Eye (tissue), 1 donor: ENCODE measurements at regions not wholly inside any gene's neighbourhood (a gene's known extent, or its start where the extent isn't known, plus 50 kb on each side); places are given as distances from the start of the nearest gene placed in this dataset.

ENCODE experiments used
- DNase-seq: peaks from one replicate; pipeline ENCODE4 v3.0.0-alpha.2; 2015

DNA sequence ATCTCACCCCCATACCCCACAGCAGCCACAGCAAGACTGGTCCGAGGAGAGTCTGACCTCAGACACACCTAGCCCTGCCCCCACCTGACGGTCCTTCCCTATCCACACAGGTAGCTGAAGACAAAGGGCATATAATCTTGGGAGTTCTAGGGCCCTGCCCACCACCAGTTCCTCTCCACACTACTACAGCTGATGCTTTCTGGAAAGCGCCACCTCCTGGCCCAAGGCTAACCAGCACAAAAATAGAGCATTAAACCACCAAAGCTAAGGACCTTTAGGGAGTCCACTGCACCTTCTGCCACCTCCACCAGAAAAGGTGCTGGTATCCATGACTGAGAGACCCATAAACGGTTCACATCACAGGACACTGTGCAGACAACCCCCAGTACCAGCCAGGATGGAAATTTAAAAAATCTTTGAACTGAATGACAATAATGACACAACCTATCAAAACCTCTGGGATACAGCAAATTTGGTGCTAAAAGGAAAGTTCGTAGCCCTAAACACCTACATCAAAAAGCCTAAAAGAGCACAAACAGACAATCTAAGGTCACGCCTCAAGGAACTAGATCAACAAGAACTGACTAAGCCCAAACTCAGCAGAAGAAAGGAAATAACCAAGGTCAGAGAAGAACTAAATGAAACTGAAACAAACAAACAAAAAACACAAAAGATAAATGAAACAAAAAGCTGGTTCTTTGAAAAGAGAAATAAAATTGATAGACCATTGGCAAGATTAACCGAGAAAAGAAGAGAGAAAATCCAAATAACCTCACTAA is 122.1 kb upstream of the TPRG1 start:
- DNase-seq: no peak

DNA sequence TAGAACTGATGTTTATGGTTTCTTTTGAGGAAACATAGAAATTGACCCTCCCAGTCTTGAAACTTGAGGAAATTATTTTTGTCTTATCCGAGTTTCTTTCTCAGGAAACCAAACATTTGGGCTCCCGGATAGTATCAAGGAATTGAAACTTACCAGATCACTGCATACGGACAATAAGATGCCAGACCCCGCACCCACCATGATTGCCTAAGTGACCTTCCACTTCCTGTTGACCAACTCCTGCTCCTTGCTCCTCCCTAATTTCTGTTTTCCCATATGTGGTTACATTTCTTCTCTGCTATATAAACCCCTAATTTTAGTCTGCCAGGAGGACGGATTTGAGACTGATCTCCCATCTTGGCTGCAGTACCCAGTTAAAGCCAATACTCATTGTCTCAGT is 118.4 kb upstream of the TPRG1 start:
- no peak for DNase-seq

DNA sequence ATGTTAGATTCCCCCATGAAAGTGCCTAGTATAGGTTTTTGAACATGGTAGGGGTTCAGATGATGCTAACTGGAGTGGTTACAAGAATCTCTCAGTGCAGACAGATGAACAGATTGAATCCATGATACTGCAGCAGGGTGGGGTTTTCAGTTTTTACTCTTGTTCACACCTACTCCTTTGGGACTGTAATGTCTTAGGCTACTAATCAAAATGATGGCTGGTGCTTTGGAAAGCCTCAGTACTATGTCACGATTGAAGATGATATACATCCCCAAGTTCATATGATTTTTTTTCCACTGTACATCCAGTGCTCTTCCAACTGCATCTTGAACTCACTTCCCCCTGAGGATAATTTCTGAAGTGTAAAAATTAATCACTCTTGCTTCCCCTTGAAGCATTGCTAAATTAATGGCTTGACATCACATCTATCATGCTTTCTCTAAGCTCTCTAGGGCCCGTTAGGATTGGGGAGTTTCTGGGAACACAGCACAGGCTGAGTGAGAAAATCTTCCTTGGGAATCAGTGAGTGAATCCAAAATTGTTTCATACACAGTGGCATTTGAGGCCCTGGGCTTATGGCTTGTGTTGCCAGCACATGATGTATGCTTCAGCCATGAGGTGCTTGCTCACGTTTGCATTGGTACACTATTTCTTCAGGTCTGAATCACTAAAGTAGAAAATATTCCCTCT is 115.0 kb upstream of the TPRG1 start:
- DNase-seq: no peak

DNA sequence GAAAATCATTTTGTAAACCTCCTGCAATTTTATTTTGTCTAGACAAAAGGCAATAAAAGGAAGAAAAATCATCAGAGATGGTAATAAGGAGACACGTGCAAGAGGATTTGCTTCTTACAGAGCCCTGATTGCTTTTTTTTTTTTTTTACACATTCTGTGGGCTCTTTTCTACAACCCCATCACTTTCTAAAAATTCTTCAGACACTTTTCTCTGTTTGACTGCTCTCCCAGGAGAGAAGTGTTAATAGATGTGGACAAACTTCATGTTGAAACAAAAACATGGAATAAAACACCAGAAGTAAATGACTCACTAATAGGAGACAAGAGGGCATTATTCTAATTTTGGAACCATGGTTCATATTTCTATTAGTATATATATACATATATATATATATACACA is 114.4 kb upstream of the TPRG1 start:
- no peak for DNase-seq

DNA sequence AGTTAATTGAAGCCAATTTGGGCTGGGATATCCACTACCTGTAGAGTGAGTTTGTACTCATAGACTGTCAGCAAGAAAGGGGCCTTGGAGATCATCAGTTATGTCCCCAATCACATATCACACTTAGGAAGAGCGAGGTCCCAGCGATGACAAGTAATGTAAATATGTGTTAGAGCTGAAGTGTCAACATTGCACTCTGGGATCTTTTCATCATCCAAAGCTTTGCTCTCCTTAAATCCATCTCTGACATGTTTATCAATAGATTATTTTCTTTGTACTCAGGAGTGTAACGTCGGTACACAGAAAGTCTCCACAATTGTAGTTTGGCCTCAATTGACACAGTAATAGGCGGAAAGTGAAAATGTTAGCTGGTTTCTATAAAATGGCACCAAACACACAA is 113.7 kb upstream of the TPRG1 start:
- DNase-seq: no peak

DNA sequence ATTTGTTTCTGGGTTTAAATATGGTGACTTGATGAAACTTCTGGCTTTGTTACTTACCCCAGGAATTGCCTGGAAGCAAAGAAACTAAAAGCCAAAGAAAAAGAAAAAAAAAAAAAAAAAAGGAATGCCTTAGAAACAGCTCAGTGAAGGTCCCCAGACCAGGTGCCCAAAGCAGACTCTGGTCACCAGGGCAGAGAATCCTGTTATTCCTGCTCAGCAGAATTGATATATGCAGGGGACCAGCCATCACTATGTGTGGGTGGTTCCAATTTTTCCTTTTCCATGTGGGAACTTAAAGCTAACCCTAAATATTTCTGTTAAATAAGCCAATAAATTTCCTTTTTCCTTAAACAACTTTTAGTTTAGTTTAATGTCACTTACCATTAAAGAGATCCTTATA is 100.8 kb upstream of the TPRG1 start:
- no peak for DNase-seq

DNA sequence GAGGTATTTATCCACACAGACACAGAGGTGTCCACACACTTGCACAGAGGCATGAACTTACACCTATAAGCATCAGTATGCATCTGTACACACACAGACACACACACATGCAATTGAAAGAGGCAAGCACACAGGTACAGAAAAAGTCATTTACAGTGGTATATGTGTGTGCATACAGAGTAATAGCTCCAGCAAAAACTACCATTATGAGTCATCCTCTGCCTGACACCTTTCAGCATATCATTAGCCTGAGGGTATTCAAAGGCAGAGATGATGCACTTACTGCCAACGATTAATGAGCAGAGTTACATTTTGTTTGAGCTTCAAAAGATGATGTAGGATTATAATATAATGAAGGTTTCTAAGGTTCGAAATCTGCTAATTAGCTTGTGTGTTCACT is 100.3 kb upstream of the TPRG1 start:
- DNase-seq: no peak

DNA sequence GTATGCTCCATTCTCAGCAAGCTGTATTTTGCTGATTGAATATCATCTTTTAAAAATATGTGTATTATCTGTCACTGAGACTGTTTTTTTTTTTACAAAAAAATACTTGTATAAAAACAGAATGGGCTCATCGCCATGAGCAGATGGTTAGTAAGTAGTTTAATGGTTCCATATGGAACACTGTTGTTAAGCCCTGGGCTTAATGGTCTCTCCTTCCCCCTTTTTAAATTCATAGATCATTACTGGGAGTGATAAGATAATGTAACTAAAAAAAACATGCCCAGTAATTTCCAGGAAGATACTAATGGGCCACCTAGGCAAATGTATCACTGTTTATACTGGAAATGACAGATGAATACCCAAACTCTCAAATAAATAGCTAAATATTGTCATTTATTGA is 95.3 kb upstream of the TPRG1 start:
- no peak for DNase-seq

DNA sequence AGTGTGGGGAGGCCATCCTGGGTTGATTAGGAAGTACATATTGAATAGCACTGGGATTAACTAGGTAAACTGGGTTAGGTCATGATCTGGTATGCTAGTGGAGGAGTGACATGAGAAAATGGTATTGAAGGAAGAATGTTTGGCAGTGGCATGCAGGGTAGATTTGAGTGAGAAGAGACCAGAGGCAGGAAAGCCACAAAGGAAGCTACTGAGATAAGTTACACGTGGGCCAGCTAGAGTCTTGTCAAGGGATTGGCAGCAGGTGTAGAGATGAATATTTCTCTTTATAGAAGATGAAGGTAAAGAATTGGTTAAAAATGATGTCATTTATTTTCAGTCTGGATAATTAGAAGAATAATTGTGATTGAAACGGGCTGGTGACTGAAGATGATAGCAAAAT is 91.0 kb upstream of the TPRG1 start:
- DNase-seq: no peak

DNA sequence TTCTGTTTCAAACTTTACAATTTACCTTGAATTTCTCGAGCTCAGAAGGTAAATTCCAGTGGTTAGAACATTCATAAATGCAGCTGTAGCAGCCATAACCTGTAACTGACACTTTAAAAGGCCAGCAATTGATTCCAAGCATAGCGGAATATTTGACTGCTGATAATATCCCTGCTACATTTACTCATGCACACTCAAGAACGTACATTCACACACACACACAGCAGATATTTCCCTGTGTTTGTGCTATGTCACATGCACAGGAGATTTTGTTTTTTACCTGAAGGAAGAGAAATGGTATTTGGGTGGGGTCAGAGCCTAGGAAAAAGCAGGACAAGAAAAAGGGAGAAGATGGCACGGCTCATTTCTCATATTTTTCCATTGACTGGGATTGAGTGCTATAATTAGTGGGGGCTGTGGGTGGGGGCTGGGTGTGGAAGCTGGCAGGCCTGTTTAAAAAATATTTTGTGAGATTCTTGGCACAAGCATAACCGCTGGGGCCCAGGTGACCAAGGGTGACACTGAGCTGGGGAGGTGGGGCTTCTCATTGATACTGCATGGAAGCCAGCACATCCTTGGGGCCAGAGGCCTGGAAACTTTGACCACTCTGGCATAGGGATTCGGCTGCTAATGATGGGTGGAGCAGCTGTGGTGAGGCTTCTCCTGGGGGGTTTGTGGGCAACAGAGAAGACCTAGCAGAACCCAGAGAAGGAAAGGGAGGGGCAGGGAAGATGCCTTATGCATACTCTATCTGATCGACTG is 88.9 kb upstream of the TPRG1 start:
- no peak for DNase-seq

DNA sequence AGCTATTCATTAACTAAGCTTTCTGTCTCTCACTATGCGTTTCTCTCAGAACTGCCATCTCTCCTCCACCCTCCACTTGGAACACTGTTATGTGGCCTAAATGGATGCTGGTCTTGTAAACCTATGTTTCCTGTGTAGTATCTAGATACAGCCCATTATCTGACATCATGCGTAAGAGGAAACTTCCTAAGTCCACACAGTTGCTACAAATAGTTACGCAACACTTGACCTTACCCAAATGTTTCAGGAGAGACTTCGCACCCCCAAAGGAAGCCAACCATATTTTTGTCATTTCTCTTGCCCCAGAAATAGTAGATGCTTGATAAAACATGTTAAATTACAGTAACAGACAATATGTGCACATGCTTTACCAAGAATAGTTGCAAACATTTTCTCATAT is 87.2 kb upstream of the TPRG1 start:
- DNase-seq: no peak

DNA sequence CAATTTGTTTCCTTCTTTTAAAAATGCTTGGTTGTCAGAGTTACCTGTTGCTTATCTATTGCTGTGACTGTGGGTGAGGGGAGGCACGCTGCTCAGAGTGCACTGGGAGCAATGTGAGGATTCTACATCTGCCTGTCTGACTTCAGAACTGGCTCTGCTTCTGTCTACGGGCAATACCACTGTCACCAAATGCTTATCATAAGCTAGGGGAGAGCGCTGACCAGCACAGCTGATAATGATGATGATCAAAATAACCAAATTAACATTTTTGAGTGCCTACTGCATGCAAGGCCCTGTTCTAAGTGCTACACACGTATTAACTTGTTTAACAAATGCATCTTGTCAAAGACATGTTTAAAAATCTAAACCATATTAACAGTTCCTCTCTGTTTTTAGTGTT is 79.2 kb upstream of the TPRG1 start:
- DNase-seq: no peak

DNA sequence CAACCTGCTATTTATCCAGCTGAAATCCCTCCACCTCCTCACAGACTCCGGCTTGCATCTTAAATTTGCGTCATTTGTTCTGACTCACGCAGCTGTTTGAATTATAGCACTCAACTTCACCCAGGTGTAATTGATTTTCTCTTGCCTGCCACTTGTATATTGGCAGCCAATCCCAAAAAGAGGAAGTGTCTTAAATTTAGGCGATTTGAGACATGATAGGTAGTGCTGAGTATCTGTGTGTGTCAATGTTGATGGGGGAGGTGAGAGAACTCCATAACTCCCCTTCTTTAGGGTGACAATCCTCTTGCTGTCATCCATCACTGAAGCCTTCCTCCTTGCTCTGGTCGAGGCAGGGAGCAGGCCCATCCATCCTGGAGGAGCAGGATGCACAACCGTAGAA is 77.2 kb upstream of the TPRG1 start:
- DNase-seq: no peak

DNA sequence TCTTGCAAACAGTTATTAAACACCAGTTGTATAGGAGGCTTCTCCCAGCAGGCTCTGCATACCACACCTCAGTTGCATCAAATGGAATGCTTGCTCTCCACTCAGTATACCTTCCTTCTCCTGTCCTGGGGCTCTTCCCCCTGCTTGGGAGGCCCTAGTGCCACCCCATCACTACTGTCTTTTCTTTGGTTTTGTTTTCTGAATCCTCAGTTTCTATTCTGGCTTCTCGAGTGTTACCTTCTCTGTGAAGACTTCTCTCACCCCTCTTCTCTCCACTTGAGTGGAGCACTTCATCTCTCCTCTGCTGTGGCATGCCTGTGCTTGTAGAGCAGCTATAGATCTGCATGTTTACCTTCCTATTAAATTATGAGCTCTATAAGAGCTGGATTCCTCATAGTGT is 75.7 kb upstream of the TPRG1 start:
- DNase-seq: no peak

DNA sequence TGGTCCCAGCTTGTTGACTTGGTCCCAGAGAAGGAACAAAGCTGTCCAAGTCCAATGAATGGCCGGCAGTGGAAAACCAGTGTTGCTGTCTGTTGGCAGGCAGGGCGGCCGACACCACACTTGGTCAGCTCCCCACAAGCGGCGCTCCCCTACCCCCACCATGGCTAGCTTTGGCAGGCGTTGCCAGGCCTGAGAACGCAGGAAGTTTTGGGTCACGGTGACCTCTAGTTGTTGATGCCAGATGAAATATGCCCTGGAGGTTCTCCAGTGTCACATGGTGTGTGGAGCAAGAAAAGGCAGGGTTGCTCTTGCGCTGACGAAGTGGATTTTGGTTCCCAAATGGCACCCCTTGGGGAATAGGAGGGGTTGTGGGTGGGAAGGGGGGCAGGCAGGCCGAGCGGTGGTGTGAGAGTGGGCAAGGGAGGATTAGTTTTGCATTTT is 72.7 kb upstream of the TPRG1 start:
- no peak for DNase-seq

DNA sequence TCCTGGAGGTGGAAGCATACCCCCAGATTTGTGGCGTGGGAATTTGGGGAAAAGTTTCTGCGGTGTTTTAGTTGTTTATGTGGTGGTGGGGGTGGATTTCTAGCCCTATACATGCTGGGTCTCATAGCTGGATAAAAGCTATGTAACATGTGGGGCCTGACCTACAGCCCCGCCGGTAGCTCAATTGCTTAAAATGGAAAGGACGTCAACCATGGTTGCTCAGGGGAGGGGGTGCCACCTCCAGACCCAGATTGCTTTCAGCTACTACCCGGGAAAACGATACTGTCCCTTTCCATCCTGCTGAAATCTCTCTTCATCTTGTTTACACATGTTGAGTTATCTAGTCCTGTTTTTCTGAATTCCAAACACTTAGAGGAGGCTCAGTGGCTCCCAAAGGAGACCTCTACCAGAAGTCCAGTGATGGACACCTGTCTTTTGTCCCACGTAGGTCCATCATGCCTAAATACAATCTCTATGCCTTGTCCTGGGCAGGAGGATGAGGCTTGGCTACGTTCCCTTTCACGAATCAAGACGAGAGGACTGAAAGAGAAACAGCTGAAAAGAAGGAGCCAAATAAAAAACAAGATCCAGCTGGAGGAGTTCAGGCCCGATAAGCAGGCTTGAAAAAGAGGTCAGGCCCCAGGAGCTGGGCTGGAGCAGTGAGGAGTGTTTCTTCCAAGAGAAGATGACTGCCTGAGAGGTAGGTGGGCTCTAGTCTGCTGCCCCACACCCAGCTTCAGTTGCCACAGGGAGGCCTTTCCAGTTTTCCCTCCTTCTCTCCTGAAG is 72.1 kb upstream of the TPRG1 start:
- no peak for DNase-seq

DNA sequence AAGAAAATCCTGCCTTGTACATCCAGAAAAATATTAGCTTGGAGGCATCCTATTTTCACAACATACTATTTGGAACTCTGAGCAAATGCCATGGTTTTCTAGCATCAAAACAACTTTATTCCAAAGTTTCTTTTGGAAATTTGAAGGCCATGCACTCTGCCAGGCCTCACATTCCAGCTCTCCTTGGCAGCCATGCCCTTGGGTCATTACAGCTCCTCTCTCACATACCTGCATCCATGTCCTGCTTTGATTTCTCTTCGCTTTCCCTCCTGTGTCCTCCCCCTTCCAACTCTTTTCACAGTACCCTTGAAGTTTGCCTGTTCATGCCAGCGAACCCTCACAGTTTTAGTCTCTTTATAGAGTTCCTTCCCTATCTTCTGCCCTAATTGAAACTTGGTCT is 70.9 kb upstream of the TPRG1 start:
- no peak for DNase-seq

DNA sequence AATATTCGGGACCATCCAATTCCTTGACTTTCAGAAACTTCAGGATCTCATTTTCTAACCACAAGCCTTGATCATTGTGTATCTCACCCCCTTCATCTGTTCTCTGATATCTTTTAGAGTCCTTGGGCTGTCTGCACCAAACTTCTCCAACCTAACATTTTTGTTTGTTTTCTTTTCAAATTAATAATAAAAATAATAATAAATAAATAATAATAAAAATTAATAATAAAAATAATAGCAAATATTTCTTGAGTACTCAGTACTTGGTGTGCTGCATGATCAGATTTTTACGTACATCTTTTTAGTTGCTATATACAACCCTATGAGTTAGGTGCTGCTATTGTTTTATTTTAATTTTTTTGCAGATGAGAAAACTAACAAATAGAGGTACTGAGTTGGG is 70.2 kb upstream of the TPRG1 start:
- DNase-seq: no peak

DNA sequence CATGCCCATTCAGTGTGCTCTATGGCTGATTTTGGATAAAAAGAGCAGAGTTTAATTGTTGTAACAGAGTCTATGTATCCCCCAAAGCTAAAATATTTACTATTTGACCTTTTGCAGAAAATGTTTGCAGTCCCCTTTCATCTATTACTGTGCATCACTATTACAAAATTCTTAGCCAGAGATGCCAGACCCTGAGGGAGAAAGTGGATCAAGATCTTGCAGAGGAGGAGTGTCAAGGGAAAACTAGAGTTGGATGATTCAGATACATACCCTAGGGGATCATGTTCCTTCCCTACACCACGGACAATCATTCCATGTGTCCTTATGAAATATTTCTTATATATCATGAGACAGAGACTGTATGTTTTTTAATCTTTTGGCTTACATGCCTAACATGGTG is 68.6 kb upstream of the TPRG1 start:
- no peak for DNase-seq

DNA sequence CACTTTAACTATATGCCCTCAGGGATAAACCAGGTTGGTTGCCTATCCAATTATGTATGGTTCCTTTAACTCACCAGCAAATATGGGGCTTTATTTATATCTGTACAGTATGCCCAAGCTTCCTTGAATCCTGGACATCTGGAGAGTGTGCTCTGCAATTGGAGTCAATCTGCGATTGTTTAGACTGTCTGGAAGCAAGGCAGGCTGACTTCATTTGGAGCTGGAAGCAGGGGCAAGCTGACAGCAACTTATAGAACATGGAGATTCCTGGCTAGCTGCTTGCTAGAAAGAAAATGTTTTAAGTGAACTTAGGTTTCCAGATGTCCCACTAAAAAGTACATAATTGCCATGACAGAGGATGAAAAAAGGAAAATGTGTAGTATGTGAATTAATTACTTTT is 63.7 kb upstream of the TPRG1 start:
- peak; percentile 56 for DNase-seq

DNA sequence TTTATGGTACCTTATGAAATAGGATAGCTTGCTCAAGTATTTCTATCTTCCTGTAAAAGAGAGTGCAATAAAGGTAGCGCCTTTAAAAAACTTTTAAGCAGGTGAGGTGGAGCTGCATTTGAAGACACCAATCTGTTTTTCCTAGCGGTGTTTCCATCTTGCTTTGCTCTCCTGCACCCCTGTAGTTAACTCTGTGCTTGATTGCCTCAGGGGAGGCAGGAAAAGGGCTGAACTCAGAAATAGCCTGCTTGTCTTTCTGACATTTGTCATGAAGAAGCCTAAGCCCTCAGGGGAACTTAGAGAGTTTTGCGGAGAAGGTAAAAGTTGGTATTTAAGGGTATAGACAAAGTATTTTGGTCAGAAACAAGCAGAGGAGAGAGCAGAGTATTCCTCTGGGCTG is 63.0 kb upstream of the TPRG1 start:
- no peak for DNase-seq

DNA sequence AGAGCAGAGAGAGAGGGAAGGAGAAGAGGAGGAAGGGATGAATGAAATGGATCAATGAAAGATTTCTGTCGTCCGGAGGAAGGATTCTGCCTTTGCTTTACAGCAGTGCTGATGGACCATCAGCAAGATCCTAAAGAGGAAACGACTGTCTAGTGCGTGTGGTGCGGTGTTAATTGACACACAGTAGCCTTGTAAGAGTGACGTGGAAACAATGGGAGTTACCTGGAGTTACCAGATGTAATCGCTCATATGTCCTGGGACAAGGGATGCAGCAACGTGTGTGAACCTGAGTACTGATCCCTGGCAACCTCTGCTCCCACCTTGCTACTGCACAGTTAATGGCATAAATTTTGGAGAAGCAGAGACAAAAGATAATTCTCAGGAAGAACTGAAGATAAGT is 62.6 kb upstream of the TPRG1 start:
- DNase-seq: no peak

DNA sequence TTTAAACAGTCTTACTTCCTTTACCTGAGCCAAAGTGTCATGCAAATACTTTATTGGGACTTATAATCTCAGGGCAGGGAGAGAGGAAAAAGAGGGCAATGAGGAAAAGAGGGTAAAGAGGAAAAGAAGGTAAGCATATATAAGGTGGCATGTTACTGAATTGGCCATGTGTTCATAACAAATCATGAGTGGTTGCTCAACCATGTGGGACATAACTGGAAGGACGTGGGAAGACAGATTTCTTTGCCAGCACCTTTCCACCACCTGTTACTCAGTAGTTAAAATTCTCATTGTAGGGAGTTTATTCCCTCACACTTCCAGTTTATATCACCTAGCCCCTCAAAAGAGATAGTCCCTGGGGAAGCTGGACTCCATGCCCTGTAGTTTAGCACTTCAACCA is 54.7 kb upstream of the TPRG1 start:
- no peak for DNase-seq
